Islet precursor cell (in vitro differentiated cells): ENCODE measurements at regions not wholly inside any gene's neighbourhood (a gene's known extent, or its start where the extent isn't known, plus 50 kb on each side); places are given as distances from the start of the nearest gene placed in this dataset.

Experiments used
- DNase-seq: peaks from one replicate; pipeline ENCODE4 v3.0.0-alpha.2; 2018

- no peak for DNase-seq
Observed at GRCh38 chr4:12260453-12260852, 831.8 kb upstream of the HS3ST1 start.

GRCh38 chr4:12244973-12245372 is 816.3 kb upstream of the HS3ST1 start:
- no peak for DNase-seq

- no peak for DNase-seq
Observed at GRCh38 chr4:12242354-12242753, 813.7 kb upstream of the HS3ST1 start.

- no peak for DNase-seq
Observed at GRCh38 chr4:12239897-12240636, 811.4 kb upstream of the HS3ST1 start.

- DNase-seq: no peak
Observed at GRCh38 chr4:12231098-12231497, 802.4 kb upstream of the HS3ST1 start.

GRCh38 chr4:12221031-12221430 is 792.3 kb upstream of the HS3ST1 start:
- DNase-seq: no peak

GRCh38 chr4:12211636-12212035 is 782.9 kb upstream of the HS3ST1 start:
- DNase-seq: no peak

GRCh38 chr4:12207396-12207795 is 778.7 kb upstream of the HS3ST1 start:
- no peak for DNase-seq

GRCh38 chr4:12206091-12206490 is 777.4 kb upstream of the HS3ST1 start:
- no peak for DNase-seq

GRCh38 chr4:12203945-12204344 is 775.3 kb upstream of the HS3ST1 start:
- no peak for DNase-seq

- DNase-seq: no peak
Observed at GRCh38 chr4:12200226-12200625, 771.5 kb upstream of the HS3ST1 start.

GRCh38 chr4:12186526-12186925 is 757.8 kb upstream of the HS3ST1 start:
- no peak for DNase-seq

- DNase-seq: no peak
Observed at GRCh38 chr4:12178614-12179610, 750.2 kb upstream of the HS3ST1 start.

- no peak for DNase-seq
Observed at GRCh38 chr4:12177416-12177815, 748.7 kb upstream of the HS3ST1 start.

GRCh38 chr4:12173496-12173895 is 744.8 kb upstream of the HS3ST1 start:
- no peak for DNase-seq

GRCh38 chr4:12172198-12172973 is 743.7 kb upstream of the HS3ST1 start:
- no peak for DNase-seq

GRCh38 chr4:12170308-12170707 is 741.6 kb upstream of the HS3ST1 start:
- DNase-seq: no peak

- DNase-seq: no peak
Observed at GRCh38 chr4:12165616-12166015, 736.9 kb upstream of the HS3ST1 start.

- DNase-seq: no peak
Observed at GRCh38 chr4:12146339-12146738, 717.6 kb upstream of the HS3ST1 start.

- no peak for DNase-seq
Observed at GRCh38 chr4:12145768-12146167, 717.1 kb upstream of the HS3ST1 start.

GRCh38 chr4:12145106-12145505 is 716.4 kb upstream of the HS3ST1 start:
- no peak for DNase-seq

- DNase-seq: no peak
Observed at GRCh38 chr4:12144051-12144450, 715.4 kb upstream of the HS3ST1 start.

- DNase-seq: no peak
Observed at GRCh38 chr4:12140864-12141263, 712.2 kb upstream of the HS3ST1 start.
